BE2C (cell line): ENCODE measurements at regions not wholly inside any gene's neighbourhood (a gene's known extent, or its start where the extent isn't known, plus 50 kb on each side); places are given as distances from the start of the nearest gene placed in this dataset.

Source experiments
- DNase-seq: peaks from one replicate; pipeline ENCODE4 v3.0.0-alpha.2; 2020
- H3K27me3 ChIP-seq: fragments of 250-450 bp; sonication (Bioruptor Pico); 2 replicates; pipeline ENCODE4 v1.5.1; 2020; ENCODE audit warnings: mild to moderate bottlenecking
- H3K36me3 ChIP-seq: fragments of 250-450 bp; sonication (Bioruptor Pico); 2 replicates; pipeline ENCODE4 v1.5.1; 2020; ENCODE audit warnings: mild to moderate bottlenecking
- H3K4me1 ChIP-seq: fragments of 250-450 bp; sonication (Bioruptor Pico); 2 replicates; pipeline ENCODE4 v1.5.1; 2020
- H3K4me3 ChIP-seq: 2 replicates; pipeline ENCODE4 v1.5.1; 2011; ENCODE audit warnings: low read depth, low read length
- H3K9me3 ChIP-seq: fragments of 250-450 bp; sonication (Bioruptor Pico); 2 replicates; pipeline ENCODE4 v1.5.1; 2020
- TF ChIP-seq, protein P1 (sequence below): IDR thresholded peaks from 2 replicates; pipeline ENCODE4 v1.5.1; 2012; ENCODE audit warnings: mild to moderate bottlenecking, low read depth, low read length

DNA sequence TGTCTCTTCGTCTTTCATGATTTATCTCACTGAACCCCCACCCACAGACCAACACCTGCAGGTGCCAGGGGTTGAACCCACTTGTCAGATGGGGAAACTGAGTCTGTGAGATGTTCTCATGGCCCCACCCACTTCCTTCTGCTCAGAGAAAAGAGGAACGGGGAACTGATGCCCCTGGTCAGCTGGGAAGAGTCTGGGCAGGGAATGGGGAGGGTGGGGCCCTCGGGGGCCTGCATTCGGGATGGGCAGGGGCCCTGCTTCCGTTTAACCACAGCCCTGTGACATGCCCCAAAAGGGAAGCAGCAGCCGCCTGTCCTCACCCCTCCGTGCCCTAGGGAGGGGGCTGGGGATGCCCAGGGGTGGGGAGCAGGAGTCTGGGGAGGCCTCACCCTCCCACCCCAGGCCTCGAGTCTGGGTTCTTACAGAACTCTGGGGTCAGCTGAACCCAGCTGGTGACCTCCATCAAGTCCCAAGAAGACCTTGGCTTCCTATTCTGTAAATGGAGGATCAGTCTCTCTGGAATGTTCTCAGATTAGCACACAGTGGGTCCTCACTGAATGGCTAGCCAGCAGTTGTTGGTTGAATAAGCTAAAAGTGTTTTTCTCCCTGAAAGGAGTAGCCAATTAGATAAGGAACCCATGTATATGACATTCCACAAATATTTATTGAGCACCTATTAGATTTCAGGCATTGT is 81.5 kb downstream of the CEBPB start:
- Histone ChIP-seq H3K36me3 (no peaks in the 10 kb centered on the region), H3K27me3 (no peaks in the 10 kb centered on the region), H3K4me3 (no peak overlapping the region), H3K4me1 (peaks cover 10% of the 10 kb centered on the region), H3K9me3 (no peaks in the 10 kb centered on the region)
- no peak for DNase-seq
- TF ChIP-seq, protein P1, sequence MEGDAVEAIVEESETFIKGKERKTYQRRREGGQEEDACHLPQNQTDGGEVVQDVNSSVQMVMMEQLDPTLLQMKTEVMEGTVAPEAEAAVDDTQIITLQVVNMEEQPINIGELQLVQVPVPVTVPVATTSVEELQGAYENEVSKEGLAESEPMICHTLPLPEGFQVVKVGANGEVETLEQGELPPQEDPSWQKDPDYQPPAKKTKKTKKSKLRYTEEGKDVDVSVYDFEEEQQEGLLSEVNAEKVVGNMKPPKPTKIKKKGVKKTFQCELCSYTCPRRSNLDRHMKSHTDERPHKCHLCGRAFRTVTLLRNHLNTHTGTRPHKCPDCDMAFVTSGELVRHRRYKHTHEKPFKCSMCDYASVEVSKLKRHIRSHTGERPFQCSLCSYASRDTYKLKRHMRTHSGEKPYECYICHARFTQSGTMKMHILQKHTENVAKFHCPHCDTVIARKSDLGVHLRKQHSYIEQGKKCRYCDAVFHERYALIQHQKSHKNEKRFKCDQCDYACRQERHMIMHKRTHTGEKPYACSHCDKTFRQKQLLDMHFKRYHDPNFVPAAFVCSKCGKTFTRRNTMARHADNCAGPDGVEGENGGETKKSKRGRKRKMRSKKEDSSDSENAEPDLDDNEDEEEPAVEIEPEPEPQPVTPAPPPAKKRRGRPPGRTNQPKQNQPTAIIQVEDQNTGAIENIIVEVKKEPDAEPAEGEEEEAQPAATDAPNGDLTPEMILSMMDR, result no peak

DNA sequence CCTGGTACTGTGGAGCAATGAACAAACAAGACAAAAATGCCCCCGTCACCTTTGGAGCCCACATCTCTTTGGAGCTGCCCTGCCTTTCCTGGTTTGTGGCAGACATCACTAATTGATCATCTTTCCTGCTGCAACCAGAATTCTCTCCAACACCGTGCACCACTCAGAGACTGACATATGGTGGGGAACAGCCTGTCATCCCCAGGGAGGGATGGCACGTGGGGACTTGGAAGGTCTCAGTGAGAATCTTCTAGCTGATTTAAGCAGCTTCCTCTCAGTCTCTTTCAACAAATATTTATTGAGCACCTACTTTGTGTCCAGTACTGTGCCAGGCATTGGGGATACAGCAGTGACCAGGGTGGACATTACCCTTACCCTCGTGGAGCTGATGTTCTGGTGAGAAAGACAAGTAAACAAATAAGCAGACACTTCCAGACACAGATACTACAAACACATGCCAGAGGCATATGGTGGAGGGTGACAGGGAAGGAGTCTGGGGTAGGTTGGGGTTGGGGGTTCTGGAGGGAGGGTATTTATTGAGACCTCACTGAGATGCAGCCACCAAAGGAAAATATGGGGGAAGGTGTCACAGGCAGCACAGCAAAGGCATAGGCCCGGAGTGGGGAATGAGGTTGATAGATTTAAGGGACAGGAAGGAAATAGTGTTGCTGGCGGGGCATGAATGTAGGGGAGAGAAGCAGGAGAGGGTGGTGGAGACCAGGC is 82.3 kb downstream of the CEBPB start:
- H3K4me3 ChIP-seq, result no peak overlapping the region

DNA sequence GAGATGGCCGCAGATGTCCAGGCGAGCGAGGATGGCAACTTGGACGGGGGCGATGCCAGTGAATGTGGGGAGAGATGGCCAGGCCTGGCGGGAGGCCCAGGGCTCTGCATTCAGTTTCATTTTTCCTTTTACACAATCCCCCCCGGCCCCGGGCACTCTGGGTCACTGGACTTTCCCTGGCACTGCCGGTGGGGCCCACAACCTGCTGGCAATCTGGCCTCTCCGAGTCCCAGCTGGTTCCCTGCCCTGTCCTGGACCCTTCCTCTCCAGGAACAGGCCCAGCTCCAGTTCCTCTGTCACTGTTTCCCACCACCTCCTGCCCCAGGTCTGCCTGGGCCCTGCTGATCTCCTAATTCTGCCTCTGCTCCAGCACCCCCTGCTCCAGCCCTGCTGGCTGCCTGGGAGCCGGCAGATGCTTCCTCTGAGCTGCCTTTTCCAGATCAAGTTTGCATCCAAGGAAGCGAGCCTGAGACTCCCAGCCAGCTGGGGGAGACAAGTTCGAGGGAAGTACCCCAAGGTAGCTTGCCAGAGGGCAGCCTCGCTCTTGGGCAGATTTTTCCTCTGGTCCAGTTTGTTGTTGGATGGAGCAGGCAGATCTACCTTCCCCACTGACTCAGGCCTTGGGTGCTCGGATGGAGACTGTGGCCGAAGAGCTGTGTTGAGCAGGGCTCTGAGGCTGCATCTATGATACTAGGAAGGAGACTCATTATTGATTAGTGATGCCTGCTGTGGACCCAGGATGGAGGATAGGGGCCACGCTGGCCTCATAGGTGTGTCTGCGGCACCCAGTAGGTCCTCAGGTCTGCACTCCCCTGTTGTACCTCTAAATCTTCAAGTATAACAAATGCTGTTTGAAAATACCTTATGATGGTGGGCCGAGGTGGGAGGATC is 83.2 kb downstream of the CEBPB start:
- DNase-seq, result no peak
- Histone ChIP-seq H3K4me1 (peaks cover 5% of the 10 kb centered on the region), H3K9me3 (no peaks in the 10 kb centered on the region), H3K4me3 (no peak overlapping the region), H3K27me3 (no peaks in the 10 kb centered on the region), H3K36me3 (no peaks in the 10 kb centered on the region)
- TF ChIP-seq, protein P1, result peak; percentile 6; the same call in 1 of the 2 replicates

More for the DNA sequence above, 82.3 kb downstream of the CEBPB start:
- Histone ChIP-seq H3K4me1 (peaks cover 6% of the 10 kb centered on the region), H3K27me3 (no peaks in the 10 kb centered on the region), H3K36me3 (no peaks in the 10 kb centered on the region), H3K9me3 (no peaks in the 10 kb centered on the region)
- no peak for DNase-seq
- TF ChIP-seq, protein P1, result no peak

DNA sequence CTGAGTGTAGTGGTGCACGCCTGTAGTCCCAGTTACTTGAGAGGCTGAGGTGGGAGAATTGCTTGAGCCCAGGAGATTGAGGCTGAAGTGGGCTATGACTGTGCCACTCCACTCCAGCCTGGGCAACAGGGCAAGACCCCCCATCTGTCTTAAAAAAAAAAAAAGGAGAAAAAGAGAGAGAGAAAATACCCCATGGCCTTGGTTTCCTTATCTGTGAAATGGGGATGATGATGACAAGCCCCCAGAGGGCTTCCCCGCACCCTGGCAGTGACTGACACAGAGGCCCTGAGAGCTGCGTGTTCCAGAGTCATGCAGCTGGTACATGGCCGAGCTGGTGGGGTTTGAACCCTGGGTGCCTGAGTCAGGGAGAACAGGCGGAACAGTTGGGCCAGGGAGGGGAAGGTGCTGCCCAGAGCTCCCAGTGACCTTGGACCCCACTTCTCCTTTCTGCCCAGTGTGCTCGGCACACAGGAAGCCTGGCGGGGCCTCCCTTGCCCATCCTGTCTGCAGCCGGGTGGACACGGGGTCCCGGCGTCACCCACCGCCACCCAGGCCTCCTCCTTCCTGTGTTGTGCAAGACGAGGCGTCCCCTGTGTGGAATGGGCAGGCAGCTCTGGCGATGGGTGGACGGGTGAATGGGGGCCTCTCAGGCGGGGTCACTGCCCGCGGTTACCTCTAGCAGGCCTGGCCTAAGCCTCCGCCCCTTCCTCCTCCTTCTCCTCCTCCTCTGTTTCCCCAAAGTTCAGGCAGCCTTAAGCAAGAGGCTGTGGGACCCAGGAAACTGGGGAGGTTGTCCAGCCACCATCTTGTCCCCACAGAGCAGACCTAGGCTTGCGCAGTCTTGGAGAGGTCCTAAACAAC is 84.2 kb downstream of the CEBPB start:
- H3K9me3 ChIP-seq, result no peaks in the 10 kb centered on the region
- no peaks in the 10 kb centered on the region for H3K36me3 ChIP-seq
- no peak for DNase-seq
- no peaks in the 10 kb centered on the region for H3K27me3 ChIP-seq
- H3K4me3 ChIP-seq, result no peak overlapping the region
- H3K4me1 ChIP-seq, result peaks cover 5% of the 10 kb centered on the region
- TF ChIP-seq, protein P1, result no peak

DNA sequence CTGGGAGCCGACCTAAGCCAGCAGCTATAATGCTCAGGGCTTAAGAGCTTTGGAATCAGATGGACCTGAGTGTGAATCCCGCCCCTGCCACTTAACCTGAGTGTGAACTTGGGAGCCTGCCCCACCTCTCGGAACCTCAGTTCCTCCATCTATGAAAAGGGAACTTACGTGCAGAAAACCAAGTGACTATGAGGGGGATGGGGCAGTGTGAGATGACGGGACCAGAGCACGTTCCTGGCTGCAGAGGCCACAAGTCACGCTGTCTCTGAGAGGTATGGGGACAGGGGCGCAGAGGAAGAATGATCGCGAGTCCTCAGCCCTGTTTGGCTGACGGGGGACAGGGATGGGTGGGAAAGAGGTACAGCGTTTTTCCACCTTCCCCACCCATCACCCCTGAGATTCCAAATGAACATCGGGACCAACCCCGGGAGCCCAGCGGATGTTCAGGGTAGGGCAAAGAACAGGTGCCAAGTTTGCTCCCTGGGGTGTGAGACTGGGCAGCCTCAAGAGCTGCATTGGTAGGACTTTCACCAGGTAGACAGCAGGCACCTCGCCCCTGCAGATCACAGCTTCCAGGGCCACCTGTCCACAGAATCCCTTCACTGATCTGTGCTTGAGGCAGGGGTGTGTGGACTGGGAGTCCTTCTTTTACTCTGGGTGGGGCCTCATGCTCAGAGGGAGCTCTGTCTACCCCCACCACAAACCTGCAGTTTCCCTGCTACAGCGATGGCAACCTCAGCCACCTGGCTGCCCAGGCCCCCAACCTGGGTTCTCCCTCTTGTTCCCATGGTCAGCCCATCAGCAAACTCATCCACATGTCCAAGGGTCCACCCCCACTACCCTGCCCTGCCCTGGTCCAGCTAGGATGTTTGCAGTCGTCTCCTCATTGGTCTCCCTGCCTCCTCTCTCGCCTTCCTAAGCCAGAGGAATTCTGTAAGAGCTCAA is 85.8 kb downstream of the CEBPB start:
- Histone ChIP-seq H3K9me3 (no peaks in the 10 kb centered on the region), H3K4me3 (no peak overlapping the region), H3K36me3 (no peaks in the 10 kb centered on the region), H3K27me3 (no peaks in the 10 kb centered on the region), H3K4me1 (peaks cover 3% of the 10 kb centered on the region; the same call in 1 of the 2 replicates)
- TF ChIP-seq, protein P1, result no peak
- DNase-seq, result no peak
